HEK293T (cell line): ENCODE measurements at regions not wholly inside any gene's neighbourhood (a gene's known extent, or its start where the extent isn't known, plus 50 kb on each side); places are given as distances from the start of the nearest gene placed in this dataset.

ENCODE experiments used
- CTBP1 ChIP-seq: fragments of 450-650 bp; IDR thresholded peaks from 2 replicates; pipeline ENCODE4 v1.6.1; 2016; ENCODE audit warnings: borderline replicate concordance
- FOXA1 ChIP-seq: fragments of 450-650 bp; IDR thresholded peaks from 2 replicates; pipeline ENCODE4 v1.6.1; 2016; ENCODE audit warnings: mild to moderate bottlenecking
- FOXK2 ChIP-seq: fragments of 450-650 bp; IDR thresholded peaks from 2 replicates; pipeline ENCODE4 v1.6.1; 2016; ENCODE audit warnings: mild to moderate bottlenecking
- FOXM1 ChIP-seq: fragments of 450-650 bp; IDR thresholded peaks from 2 replicates; pipeline ENCODE4 v1.6.1; 2017; ENCODE audit warnings: mild to moderate bottlenecking, borderline replicate concordance
- HDGF ChIP-seq: fragments of 450-650 bp; IDR thresholded peaks from 2 replicates; pipeline ENCODE4 v1.6.1; 2017; ENCODE audit warnings: antibody characterized with exemption, borderline replicate concordance
- LEF1 ChIP-seq: fragments of 450-650 bp; IDR thresholded peaks from 2 replicates; pipeline ENCODE4 v1.6.1; 2017; ENCODE audit warnings: mild to moderate bottlenecking, borderline replicate concordance
- PKNOX1 ChIP-seq: fragments of 450-650 bp; IDR thresholded peaks from 2 replicates; pipeline ENCODE4 v1.6.1; 2016
- SP1 ChIP-seq: fragments of 450-650 bp; IDR thresholded peaks from 2 replicates; pipeline ENCODE4 v1.6.1; 2017
- SUZ12 ChIP-seq: fragments of 450-650 bp; IDR thresholded peaks from 2 replicates; pipeline ENCODE4 v1.6.1; 2016; ENCODE audit warnings: mild to moderate bottlenecking
- ZNF384 ChIP-seq: fragments of 450-650 bp; IDR thresholded peaks from 2 replicates; pipeline ENCODE4 v1.6.1; 2016

DNA sequence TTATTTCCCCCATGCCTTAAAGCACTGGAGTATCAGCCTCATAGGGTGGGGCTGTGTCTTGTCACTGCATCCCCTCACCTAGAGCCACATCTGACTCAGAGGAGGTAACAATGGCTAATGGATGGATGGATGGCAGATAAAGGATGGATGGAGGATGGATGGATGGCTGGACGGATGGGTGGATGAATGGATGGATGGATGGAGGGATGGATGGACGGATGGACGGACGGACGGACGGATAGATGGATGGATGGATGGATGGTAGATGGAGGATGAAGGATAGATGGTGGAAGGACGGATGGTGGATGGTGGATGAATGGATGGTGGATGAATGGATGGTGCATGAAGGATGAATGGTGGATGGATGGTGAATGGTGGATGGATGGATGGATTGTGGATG lies 77.2 kb downstream of the PDGFA start:
- TF ChIP-seq FOXM1 (no peak), PKNOX1 (no peak), SP1 (no peak), HDGF (no peak), ZNF384 (no peak), CTBP1 (no peak), LEF1 (no peak), SUZ12 (no peak), FOXA1 (no peak), FOXK2 (no peak)
